Neural progenitor cell (in vitro differentiated cells): ENCODE measurements at regions not wholly inside any gene's neighbourhood (a gene's known extent, or its start where the extent isn't known, plus 50 kb on each side); places are given as distances from the start of the nearest gene placed in this dataset.
"Not testable (repeated sequence)": the region's sequence is repeated elsewhere in the genome, so short reads cannot be mapped to it uniquely, and the experiment has no call there.

ENCODE experiments used
- DNase-seq: peaks from one replicate; pipeline ENCODE4 v3.0.0-alpha.2; 2016; ENCODE audit warnings: low spot score
- H2AFZ ChIP-seq: fragments of 200-600 bp; sonication (generic); replicated peaks from 2 replicates; pipeline ENCODE4 v1.6.1; 2016; ENCODE audit warnings: antibody characterized with exemption
- H3F3A ChIP-seq: fragments of 200-600 bp; sonication (generic); 2 replicates; pipeline ENCODE4 v1.6.1; 2016; ENCODE audit warnings: antibody characterized with exemption, low read depth
- H3K27ac ChIP-seq: fragments of 200-600 bp; sonication (generic); 2 replicates; pipeline ENCODE4 v1.5.1; 2016; ENCODE audit warnings: mild to moderate bottlenecking
- H3K27me3 ChIP-seq: fragments of 200-600 bp; sonication (generic); 2 replicates; pipeline ENCODE4 v1.6.1; 2016; ENCODE audit warnings: mild to moderate bottlenecking, moderate library complexity
- H3K36me3 ChIP-seq: fragments of 200-600 bp; sonication (generic); 2 replicates; pipeline ENCODE4 v1.5.1; 2016
- H3K4me1 ChIP-seq: fragments of 200-600 bp; sonication (generic); 2 replicates; pipeline ENCODE4 v1.6.1; 2016; ENCODE audit warnings: mixed run types
- H3K4me2 ChIP-seq: fragments of 200-600 bp; sonication (generic); 2 replicates; pipeline ENCODE4 v1.6.1; 2016
- H3K4me3 ChIP-seq: fragments of 200-600 bp; sonication (generic); 2 replicates; pipeline ENCODE4 v1.5.1; 2016
- H3K79me2 ChIP-seq: fragments of 200-600 bp; sonication (generic); 2 replicates; pipeline ENCODE4 v1.6.1; 2016; ENCODE audit warnings: low read depth
- H3K9ac ChIP-seq: fragments of 200-600 bp; sonication (generic); 2 replicates; pipeline ENCODE4 v1.6.1; 2016
- H3K9me3 ChIP-seq: fragments of 200-600 bp; sonication (generic); 2 replicates; pipeline ENCODE4 v1.5.1; 2016; ENCODE audit warnings: low read depth
- H4K20me1 ChIP-seq: fragments of 200-600 bp; sonication (generic); 2 replicates; pipeline ENCODE4 v1.6.1; 2016; ENCODE audit warnings: low read depth
- H3K27ac Mint-ChIP-seq: 3 replicates; pipeline ENCODE4 v1.8.0; 2021; ENCODE audit warnings: mixed read lengths
- H3K27me3 Mint-ChIP-seq: 2 replicates; pipeline ENCODE4 v1.8.0; 2022; ENCODE audit warnings: low read depth, mild to moderate bottlenecking, inconsistent platforms, moderate library complexity, mixed read lengths; ENCODE audit not compliant: insufficient read depth
- H3K36me3 Mint-ChIP-seq: 3 replicates; pipeline ENCODE4 v1.8.0; 2021; ENCODE audit warnings: mixed read lengths
- H3K4me1 Mint-ChIP-seq: 3 replicates; pipeline ENCODE4 v1.8.0; 2021; ENCODE audit warnings: mixed read lengths
- H3K4me3 Mint-ChIP-seq: 3 replicates; pipeline ENCODE4 v1.8.0; 2021; ENCODE audit warnings: mild to moderate bottlenecking, moderate library complexity, mixed read lengths
- H3K9me3 Mint-ChIP-seq: 3 replicates; pipeline ENCODE4 v1.8.0; 2020; ENCODE audit warnings: mixed read lengths
- CTCF ChIP-seq: fragments of 200-600 bp; sonication (generic); IDR thresholded peaks from 2 replicates; pipeline ENCODE4 v1.5.1; 2017; ENCODE audit warnings: antibody characterized with exemption, mild to moderate bottlenecking
- EZH2 ChIP-seq: fragments of 200-600 bp; sonication (generic); IDR thresholded peaks from 2 replicates; pipeline ENCODE4 v1.6.1; 2017; ENCODE audit warnings: antibody characterized with exemption, mild to moderate bottlenecking, moderate library complexity
- EZH2phosphoT487 ChIP-seq: fragments of 200-600 bp; sonication (generic); IDR thresholded peaks from 2 replicates; pipeline ENCODE4 v1.6.1; 2017; ENCODE audit warnings: antibody characterized with exemption

- no peak overlapping the region for H3K4me3 Mint-ChIP-seq
- Histone ChIP-seq H4K20me1 (no peaks in the 10 kb centered on the region), H3K36me3 (no peaks in the 10 kb centered on the region), H3K27ac (no peak overlapping the region), H3K27me3 (no peaks in the 10 kb centered on the region), H2AFZ (no peak overlapping the region), H3K4me3 (no peak overlapping the region), H3F3A (no peaks in the 10 kb centered on the region), H3K4me2 (no peak overlapping the region), H3K9ac (no peak overlapping the region), H3K79me2 (no peaks in the 10 kb centered on the region), H3K4me1 (no peaks in the 10 kb centered on the region), H3K9me3 (no peaks in the 10 kb centered on the region)
- H3K27ac Mint-ChIP-seq = no peak overlapping the region
- H3K36me3 Mint-ChIP-seq = no peaks in the 10 kb centered on the region
- H3K27me3 Mint-ChIP-seq = no peaks in the 10 kb centered on the region
- no peak for DNase-seq
- H3K9me3 Mint-ChIP-seq = peaks cover 5% of the 10 kb centered on the region
- TF ChIP-seq CTCF (no peak), EZH2 (no peak), EZH2phosphoT487 (no peak)
- no peaks in the 10 kb centered on the region for H3K4me1 Mint-ChIP-seq
Measured at GRCh38 chr1:207205614-207206061, 101.6 kb downstream of the C4BPA start.

- not testable (repeated sequence) for H3K4me3 ChIP-seq, H2AFZ ChIP-seq, H3K4me1 Mint-ChIP-seq
Measured at GRCh38 chr1:207208691-207209090, 104.7 kb downstream of the C4BPA start.

DNA sequence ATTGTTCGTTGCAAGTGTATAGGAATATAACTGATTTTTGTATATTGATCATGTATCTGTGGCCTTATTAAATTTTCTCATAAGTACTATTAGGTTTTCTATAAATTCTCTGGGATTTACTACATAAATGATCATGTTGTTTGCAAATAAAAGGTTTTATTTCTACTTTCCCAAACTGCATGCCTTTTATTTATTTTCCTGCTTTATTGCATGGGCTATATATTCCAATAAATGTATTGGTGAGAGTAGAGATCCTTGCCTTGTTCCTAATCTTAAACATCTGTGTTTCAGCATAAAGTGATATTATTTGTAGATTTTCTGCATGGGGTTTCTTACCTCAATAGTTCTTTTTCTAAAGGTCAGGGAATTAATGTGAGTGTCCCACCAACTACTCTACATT is 107.0 kb upstream of the CD55 start:
- Histone ChIP-seq H2AFZ (no peak overlapping the region), H3F3A (no peaks in the 10 kb centered on the region)

More at GRCh38 chr1:207208691-207209090, 104.7 kb downstream of the C4BPA start:
- H3K27me3 ChIP-seq, H4K20me1 ChIP-seq, H3K4me1 ChIP-seq, H3K79me2 ChIP-seq, H3K9me3 Mint-ChIP-seq, H3K27me3 Mint-ChIP-seq, H3F3A ChIP-seq, H3K4me2 ChIP-seq, H3K27ac Mint-ChIP-seq, H3K36me3 ChIP-seq, H3K9ac ChIP-seq, DNase-seq, H3K36me3 Mint-ChIP-seq, H3K9me3 ChIP-seq, H3K4me3 Mint-ChIP-seq, H3K27ac ChIP-seq: not testable (repeated sequence)

More for the DNA sequence above, 107.0 kb upstream of the CD55 start:
- H3K36me3 Mint-ChIP-seq = no peaks in the 10 kb centered on the region
- no peak overlapping the region for H3K27ac Mint-ChIP-seq
- Histone ChIP-seq H3K9me3 (peaks cover 3% of the 10 kb centered on the region), H3K27ac (no peak overlapping the region), H3K36me3 (no peaks in the 10 kb centered on the region), H3K4me2 (no peak overlapping the region), H3K27me3 (no peaks in the 10 kb centered on the region), H3K9ac (no peak overlapping the region), H3K4me3 (no peak overlapping the region), H3K4me1 (no peaks in the 10 kb centered on the region), H4K20me1 (no peaks in the 10 kb centered on the region), H3K79me2 (no peaks in the 10 kb centered on the region)
- DNase-seq = no peak
- no peak for TF ChIP-seq CTCF
- TF ChIP-seq EZH2phosphoT487 = no peak
- TF ChIP-seq EZH2 = no peak
- no peaks in the 10 kb centered on the region for H3K27me3 Mint-ChIP-seq
- no peak overlapping the region for H3K4me3 Mint-ChIP-seq
- H3K4me1 Mint-ChIP-seq = no peaks in the 10 kb centered on the region
- peaks cover 3% of the 10 kb centered on the region for H3K9me3 Mint-ChIP-seq
